ENCODE measurements at regions not wholly inside any gene's neighbourhood (a gene's known extent, or its start where the extent isn't known, plus 50 kb on each side); places are given as distances from the start of the nearest gene placed in this dataset.

DNA sequence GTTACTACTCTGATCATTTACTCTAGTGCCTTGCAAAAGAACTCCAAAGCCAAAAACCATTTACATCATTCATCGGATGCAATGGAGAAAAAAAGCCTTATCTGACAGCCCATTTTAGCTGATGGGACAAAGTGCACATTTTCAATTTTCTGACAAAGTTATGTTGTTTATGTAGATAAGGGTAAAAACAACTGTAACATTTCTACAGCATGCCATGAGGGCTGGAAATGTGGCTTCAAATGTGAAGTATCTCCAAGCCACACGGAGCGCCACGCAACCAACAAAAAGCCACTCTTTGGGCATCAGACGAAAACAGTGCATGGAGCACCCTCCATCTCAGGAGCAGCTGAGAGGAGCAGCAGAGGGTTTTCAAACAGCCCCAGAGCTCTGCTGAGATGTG, 364.6 kb upstream of the ZNF507 start:
- TF ChIP-seq, protein P1, sequence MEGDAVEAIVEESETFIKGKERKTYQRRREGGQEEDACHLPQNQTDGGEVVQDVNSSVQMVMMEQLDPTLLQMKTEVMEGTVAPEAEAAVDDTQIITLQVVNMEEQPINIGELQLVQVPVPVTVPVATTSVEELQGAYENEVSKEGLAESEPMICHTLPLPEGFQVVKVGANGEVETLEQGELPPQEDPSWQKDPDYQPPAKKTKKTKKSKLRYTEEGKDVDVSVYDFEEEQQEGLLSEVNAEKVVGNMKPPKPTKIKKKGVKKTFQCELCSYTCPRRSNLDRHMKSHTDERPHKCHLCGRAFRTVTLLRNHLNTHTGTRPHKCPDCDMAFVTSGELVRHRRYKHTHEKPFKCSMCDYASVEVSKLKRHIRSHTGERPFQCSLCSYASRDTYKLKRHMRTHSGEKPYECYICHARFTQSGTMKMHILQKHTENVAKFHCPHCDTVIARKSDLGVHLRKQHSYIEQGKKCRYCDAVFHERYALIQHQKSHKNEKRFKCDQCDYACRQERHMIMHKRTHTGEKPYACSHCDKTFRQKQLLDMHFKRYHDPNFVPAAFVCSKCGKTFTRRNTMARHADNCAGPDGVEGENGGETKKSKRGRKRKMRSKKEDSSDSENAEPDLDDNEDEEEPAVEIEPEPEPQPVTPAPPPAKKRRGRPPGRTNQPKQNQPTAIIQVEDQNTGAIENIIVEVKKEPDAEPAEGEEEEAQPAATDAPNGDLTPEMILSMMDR (IDR thresholded peaks at IDR 0.05) = no peak
- no peak for TF ChIP-seq ZFX (IDR thresholded peaks at IDR 0.05; ENCODE audit: borderline replicate concordance)

DNA sequence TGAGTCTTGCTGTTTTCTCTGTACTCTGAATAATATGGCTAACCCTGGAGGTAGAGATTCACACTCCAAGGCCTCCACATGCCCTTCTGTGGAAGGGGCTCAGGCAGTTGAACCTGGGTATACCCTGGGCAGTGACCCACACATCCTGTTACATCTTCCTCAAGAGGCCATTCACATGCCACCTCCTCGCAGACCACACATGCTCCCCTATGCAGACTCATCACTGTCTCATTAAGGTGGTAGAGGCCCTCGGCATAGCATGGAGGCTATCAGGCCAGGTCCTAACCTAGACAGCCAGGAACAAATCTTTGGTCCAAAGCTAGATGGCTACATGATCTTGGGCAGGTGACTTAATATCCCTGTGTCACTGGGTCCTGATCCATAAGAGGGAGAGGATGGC, 363.9 kb upstream of the ZNF507 start:
- H3K27ac ChIP-seq = no peak overlapping the region
- TF ChIP-seq ZFX (IDR thresholded peaks at IDR 0.05; ENCODE audit: borderline replicate concordance) = no peak
- TF ChIP-seq, protein P1 (IDR thresholded peaks at IDR 0.05) = no peak

More for the DNA sequence above, 364.6 kb upstream of the ZNF507 start:
- H3K27ac ChIP-seq = no peak overlapping the region

DNA sequence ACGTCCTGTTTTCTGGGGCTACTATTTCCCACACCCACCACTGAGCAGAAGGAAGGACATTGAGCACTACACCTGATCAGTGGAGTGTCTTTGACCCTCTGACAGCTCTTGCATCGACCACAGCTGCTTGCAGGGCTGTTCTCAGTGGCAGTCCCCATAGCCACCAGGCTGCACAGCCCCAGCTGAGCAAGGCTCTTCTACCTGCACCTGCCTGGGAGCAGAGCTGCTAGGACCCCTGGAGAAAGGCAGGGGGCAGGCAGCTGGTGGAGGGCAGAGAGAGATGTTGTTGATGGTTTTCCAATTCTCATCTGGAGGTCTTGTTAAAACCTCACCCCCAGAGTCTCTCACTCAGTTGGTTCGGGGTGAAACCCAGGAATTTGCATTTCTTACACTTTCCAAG, 361.8 kb upstream of the ZNF507 start:
- TF ChIP-seq, protein P1 (IDR thresholded peaks at IDR 0.05) = no peak
- no peak for TF ChIP-seq ZFX (IDR thresholded peaks at IDR 0.05; ENCODE audit: borderline replicate concordance)

DNA sequence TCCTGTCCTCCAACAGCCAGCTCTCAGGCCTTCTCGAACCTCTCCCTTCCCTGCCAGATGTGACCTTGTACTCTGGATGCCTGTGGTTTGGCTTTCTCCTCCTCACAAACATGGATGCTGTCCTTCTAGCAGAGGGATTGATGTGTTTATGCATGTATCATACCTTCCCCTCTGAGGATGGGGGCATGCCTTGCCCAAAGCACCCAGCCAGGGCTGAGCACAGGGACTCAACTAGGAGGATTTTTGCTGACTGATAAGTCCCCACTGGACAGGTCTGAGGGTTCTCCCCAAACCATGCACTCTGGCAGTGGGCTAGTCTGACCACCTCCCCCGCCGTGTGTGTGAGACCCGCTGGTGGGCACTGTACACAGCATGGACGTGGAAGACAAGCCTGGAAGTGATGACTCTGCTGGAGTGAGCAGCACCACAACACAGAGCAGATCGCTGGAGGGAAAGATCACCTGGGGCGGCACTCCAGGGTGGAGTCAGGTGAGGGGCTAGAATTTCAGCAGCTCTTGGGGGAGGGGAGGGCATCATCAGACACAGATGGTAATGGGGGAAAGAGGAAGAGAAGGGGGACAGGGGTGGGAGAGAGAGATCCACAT, 360.3 kb upstream of the ZNF507 start:
- no peak overlapping the region for H3K27ac ChIP-seq
- TF ChIP-seq, protein P1 (IDR thresholded peaks at IDR 0.05) = no peak
- no peak for TF ChIP-seq ZFX (IDR thresholded peaks at IDR 0.05; ENCODE audit: borderline replicate concordance)

More for the DNA sequence above, 361.8 kb upstream of the ZNF507 start:
- H3K27ac ChIP-seq = no peak overlapping the region

DNA sequence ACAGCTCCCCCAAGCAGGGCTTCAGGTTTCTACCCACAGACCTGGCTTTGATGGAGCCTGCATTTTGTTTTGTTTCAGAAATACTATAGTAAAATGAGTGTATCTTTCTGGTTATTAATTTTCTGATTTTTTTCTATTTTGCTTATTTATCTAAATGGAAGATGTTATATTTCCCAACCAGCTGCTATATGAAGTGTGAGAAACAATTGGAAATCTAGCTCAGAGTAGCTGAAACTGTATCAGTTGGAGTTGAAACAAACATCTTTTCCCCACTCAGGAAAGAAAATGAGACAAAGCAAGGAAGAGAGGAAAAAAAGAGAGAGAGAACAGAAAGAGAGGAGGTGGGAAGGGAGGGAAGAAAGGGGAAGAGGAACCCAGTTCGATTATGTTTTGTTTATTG, 358.5 kb upstream of the ZNF507 start:
- TF ChIP-seq, protein P1 (IDR thresholded peaks at IDR 0.05) = no peak
- no peak for TF ChIP-seq ZFX (IDR thresholded peaks at IDR 0.05; ENCODE audit: borderline replicate concordance)
- H3K27ac ChIP-seq = no peak overlapping the region

DNA sequence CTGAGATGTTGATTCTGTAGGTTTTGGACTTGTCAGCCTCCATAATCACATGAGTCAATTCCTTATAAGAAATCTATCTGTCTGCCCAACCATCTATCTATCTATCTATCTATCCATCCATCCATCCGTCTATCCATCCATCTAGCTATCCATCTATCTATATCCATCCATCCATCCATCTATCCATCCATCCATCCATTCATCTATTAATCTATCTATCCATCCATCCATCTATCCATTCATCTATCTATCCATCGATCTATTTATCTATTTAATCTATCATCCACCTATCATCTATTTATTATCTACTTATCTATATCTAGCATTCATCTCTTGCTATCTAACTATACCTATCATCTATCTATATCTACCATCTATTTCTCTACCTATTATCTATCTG, 357.2 kb upstream of the ZNF507 start:
- no peak for TF ChIP-seq ZFX (IDR thresholded peaks at IDR 0.05; ENCODE audit: borderline replicate concordance)
- TF ChIP-seq, protein P1 (IDR thresholded peaks at IDR 0.05) = no peak
- no peak overlapping the region for H3K27ac ChIP-seq

DNA sequence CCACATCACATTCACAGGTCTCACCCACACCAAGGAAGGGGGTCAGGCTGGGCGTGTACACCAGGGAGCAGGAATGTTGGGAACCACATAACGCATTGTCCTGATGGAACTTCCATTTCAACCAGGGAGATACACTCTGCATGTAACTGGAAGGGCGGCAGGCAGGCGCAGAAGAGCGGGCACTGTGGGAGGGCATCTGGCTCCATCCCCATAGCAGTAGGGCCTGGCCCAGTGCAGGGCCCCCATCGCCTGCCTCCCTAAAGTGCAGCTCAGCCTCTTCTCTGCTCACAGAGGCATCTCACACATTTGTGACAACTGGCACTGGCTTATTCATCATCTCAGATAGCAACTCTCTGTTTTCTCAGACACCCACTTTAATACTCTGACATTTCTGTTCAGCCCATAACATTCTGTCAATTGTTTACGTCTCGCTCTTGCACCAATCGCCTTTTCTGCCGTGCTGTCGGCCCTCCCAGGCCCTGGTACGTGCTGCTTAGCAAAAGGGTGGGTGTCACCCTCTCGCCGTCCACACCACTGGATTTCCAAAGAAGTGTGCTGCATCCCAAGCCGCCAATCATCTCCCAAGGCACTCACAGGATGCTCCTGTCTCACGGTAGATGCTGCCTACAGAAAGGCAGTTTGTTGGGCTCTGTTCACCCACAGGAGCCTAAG, 353.3 kb upstream of the ZNF507 start:
- no peak overlapping the region for H3K27ac ChIP-seq

More for the DNA sequence above, 353.3 kb upstream of the ZNF507 start:
- TF ChIP-seq, protein P1 (IDR thresholded peaks at IDR 0.05) = no peak
- TF ChIP-seq ZFX (IDR thresholded peaks at IDR 0.05; ENCODE audit: borderline replicate concordance) = no peak
